ENCODE measurements at regions not wholly inside any gene's neighbourhood (a gene's known extent, or its start where the extent isn't known, plus 50 kb on each side); places are given as distances from the start of the nearest gene placed in this dataset.

DNA sequence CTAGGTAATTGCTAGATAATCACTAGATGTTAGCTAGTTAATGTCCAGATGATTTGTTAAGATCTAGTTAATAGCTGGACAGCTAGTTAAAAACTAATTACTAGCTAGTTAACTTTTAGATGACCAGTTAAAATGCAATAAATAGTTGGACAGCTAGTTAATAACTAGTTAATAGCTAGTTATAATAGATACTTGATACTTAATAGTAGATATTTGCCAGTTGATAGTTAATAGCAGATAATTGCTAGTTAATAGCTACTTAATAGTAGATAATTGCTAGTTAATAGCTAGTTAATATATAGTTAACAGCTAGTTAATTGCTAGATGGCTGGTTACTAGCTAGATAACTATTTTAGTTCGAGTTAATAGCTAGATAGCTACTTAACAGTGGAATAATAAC lies 631.4 kb upstream of the CT83 start:
- Histone ChIP-seq H3K36me3 (ENCODE audit: insufficient read depth, low read length) (no peaks in the 10 kb centered on the region), H3K27me3 (ENCODE audit: insufficient read depth, low read length) (no peaks in the 10 kb centered on the region), H3K27ac (ENCODE audit: low read depth, low read length) (no peak overlapping the region), H3K4me1 (ENCODE audit: insufficient read depth, low read length) (no peaks in the 10 kb centered on the region), H3K9me3 (ENCODE audit: control insufficient read depth in 1 of 2, low read length in 2 of 2) (no peaks in the 10 kb centered on the region), H3K4me3 (ENCODE audit: low read length in 2 of 2) (no peak overlapping the region)
- no peak for DNase-seq
- Mint-ChIP-seq H3K4me3 (no peak overlapping the region), H3K27me3 (no peaks in the 10 kb centered on the region), H3K4me1 (no peaks in the 10 kb centered on the region), H3K36me3 (no peaks in the 10 kb centered on the region), H3K27ac (no peak overlapping the region), H3K9me3 (peaks cover 0 to 5% (median 0%) of the 10 kb centered on the region in 8 donors)
- ChIA-PET CTCF (ENCODE audit: partially characterized antibody) (no interaction called here), POLR2A (ENCODE audit: partially characterized antibody) (no interaction called here)
- intact Hi-C loops (cut with micrococcal nuclease): no loop called here

DNA sequence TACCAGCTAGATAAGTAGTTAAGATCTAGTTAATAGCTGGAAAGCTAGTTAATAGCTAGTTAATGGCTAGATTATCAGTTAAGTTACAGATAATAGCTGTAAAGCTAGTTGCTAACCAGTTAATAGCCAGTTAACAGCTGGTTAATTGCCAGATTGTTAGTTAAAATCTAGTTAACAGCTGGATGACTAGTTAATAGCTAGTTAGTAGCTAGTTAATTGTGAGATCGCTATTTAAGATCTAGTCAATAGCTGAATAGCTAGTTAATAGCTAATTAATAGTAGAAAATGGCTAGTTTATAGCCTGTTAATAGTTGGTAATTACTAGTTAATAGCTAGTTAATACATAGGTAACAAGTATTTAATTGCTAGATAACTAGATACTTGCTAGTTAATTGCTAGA lies 630.5 kb upstream of the CT83 start:
- intact Hi-C loops (cut with micrococcal nuclease): no loop called here
- Mint-ChIP-seq H3K4me1 (no peaks in the 10 kb centered on the region), H3K27me3 (no peaks in the 10 kb centered on the region), H3K36me3 (no peaks in the 10 kb centered on the region), H3K27ac (no peak overlapping the region), H3K9me3 (peaks cover 0 to 5% (median 0%) of the 10 kb centered on the region in 8 donors), H3K4me3 (no peak overlapping the region)
- Histone ChIP-seq H3K4me1 (ENCODE audit: insufficient read depth, low read length) (no peaks in the 10 kb centered on the region), H3K36me3 (ENCODE audit: insufficient read depth, low read length) (no peaks in the 10 kb centered on the region), H3K27ac (ENCODE audit: low read depth, low read length) (no peak overlapping the region), H3K9me3 (ENCODE audit: control insufficient read depth in 1 of 2, low read length in 2 of 2) (no peaks in the 10 kb centered on the region), H3K27me3 (ENCODE audit: insufficient read depth, low read length) (no peaks in the 10 kb centered on the region), H3K4me3 (ENCODE audit: low read length in 2 of 2) (no peak overlapping the region)
- CTCF ChIA-PET (ENCODE audit: partially characterized antibody): no interaction called here
- POLR2A ChIA-PET (ENCODE audit: partially characterized antibody): no interaction called here
- no peak for DNase-seq

DNA sequence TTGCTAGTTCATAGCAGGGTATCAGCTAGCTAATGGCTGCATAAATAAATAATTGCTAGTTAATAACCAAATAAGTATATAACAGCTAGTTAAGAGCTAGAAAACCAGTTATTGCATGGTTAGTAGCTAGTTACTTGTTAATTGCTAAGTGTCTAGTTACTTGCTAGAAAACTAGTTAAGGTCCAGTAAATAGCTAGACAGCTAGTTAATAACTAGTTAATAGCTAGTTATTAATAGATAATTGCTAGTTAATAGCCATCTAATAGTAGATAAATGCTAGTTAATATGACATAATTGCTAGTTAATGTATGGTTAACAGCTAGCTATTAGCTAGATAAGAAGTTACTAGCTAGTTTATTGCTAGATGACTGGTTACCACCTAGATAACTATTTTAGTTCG lies 629.9 kb upstream of the CT83 start:
- Histone ChIP-seq H3K27me3 (ENCODE audit: insufficient read depth, low read length) (no peaks in the 10 kb centered on the region), H3K4me3 (ENCODE audit: low read length in 2 of 2) (no peak overlapping the region), H3K9me3 (ENCODE audit: control insufficient read depth in 1 of 2, low read length in 2 of 2) (no peaks in the 10 kb centered on the region), H3K4me1 (ENCODE audit: insufficient read depth, low read length) (no peaks in the 10 kb centered on the region), H3K36me3 (ENCODE audit: insufficient read depth, low read length) (no peaks in the 10 kb centered on the region), H3K27ac (ENCODE audit: low read depth, low read length) (no peak overlapping the region)
- no peaks in the 10 kb centered on the region for H3K36me3 Mint-ChIP-seq
- no peak overlapping the region for H3K4me3 Mint-ChIP-seq
- no peak overlapping the region for H3K27ac Mint-ChIP-seq
- DNase-seq: no peak
- ChIA-PET CTCF (ENCODE audit: partially characterized antibody) (no interaction called here), POLR2A (ENCODE audit: partially characterized antibody) (no interaction called here)
- H3K4me1 Mint-ChIP-seq: no peaks in the 10 kb centered on the region
- peaks cover 0 to 5% (median 0%) of the 10 kb centered on the region in 8 donors for H3K9me3 Mint-ChIP-seq
- no peaks in the 10 kb centered on the region for H3K27me3 Mint-ChIP-seq
- intact Hi-C loops (cut with micrococcal nuclease): no loop called here

DNA sequence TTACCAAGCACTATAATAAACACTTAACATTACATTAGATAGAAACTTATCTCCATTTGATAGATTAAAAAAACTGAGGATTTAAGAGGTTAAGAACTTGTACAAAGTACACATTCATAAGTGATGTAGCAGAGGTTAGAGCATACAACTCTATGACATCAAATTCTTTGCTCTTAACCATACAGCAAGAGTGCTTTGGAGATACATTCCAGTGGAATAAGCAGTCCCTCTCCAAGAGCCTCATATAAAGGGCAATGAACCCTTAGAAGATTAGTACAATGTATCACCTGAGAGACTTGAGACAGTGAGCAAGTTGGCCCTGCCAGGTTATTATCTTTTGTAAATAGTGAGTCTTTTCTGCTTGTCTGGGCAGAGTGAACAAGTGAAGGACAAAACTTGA lies 600.4 kb upstream of the CT83 start:
- Histone ChIP-seq H3K4me1 (ENCODE audit: insufficient read depth, low read length) (no peaks in the 10 kb centered on the region), H3K27me3 (ENCODE audit: insufficient read depth, low read length) (no peaks in the 10 kb centered on the region), H3K36me3 (ENCODE audit: insufficient read depth, low read length) (no peaks in the 10 kb centered on the region), H3K9me3 (ENCODE audit: control insufficient read depth in 1 of 2, low read length in 2 of 2) (no peaks in the 10 kb centered on the region), H3K4me3 (ENCODE audit: low read length in 2 of 2) (no peak overlapping the region), H3K27ac (ENCODE audit: low read depth, low read length) (no peak overlapping the region)
- Mint-ChIP-seq H3K27me3 (no peaks in the 10 kb centered on the region), H3K9me3 (peaks cover 0 to 5% (median 0%) of the 10 kb centered on the region in 8 donors), H3K27ac (no peak overlapping the region), H3K4me3 (no peak overlapping the region), H3K36me3 (no peaks in the 10 kb centered on the region), H3K4me1 (no peaks in the 10 kb centered on the region)
- no peak for DNase-seq
- CTCF ChIA-PET (ENCODE audit: partially characterized antibody): no interaction called here
- intact Hi-C loops (cut with micrococcal nuclease): no loop called here
- POLR2A ChIA-PET (ENCODE audit: partially characterized antibody): no interaction called here

DNA sequence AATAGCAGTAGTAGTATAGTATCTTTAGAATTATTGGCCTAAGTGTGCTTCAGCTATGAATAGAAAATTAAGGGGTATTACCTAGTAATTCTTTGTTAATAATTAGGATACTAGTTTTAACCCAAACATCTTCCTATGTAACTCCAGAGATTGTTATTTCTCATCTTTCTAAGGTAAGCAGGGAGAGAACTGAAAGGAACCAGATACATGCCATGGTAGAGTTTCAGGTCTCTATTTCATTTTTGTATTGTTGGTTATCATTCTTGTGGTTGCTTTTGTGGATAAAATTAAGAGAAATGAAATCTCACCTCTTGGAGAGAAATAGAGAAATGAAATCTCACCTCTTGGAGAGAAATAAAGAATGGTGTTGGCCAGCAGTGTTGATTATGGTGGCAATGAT lies 597.1 kb upstream of the CT83 start:
- ChIA-PET CTCF (ENCODE audit: partially characterized antibody) (no interaction called here), POLR2A (ENCODE audit: partially characterized antibody) (no interaction called here)
- no peaks in the 10 kb centered on the region for H3K36me3 ChIP-seq (ENCODE audit: insufficient read depth, low read length)
- Mint-ChIP-seq H3K27ac (no peak overlapping the region), H3K27me3 (no peaks in the 10 kb centered on the region), H3K4me3 (no peak overlapping the region), H3K36me3 (no peaks in the 10 kb centered on the region), H3K4me1 (no peaks in the 10 kb centered on the region), H3K9me3 (peaks cover 0 to 5% (median 0%) of the 10 kb centered on the region in 8 donors)
- no peaks in the 10 kb centered on the region for H3K9me3 ChIP-seq (ENCODE audit: control insufficient read depth in 1 of 2, low read length in 2 of 2)
- no peak overlapping the region for H3K4me3 ChIP-seq (ENCODE audit: low read length in 2 of 2)
- intact Hi-C loops (cut with micrococcal nuclease): no loop called here
- H3K4me1 ChIP-seq (ENCODE audit: insufficient read depth, low read length): no peaks in the 10 kb centered on the region
- H3K27ac ChIP-seq (ENCODE audit: low read depth, low read length): no peak overlapping the region
- no peak for DNase-seq
- no peaks in the 10 kb centered on the region for H3K27me3 ChIP-seq (ENCODE audit: insufficient read depth, low read length)

DNA sequence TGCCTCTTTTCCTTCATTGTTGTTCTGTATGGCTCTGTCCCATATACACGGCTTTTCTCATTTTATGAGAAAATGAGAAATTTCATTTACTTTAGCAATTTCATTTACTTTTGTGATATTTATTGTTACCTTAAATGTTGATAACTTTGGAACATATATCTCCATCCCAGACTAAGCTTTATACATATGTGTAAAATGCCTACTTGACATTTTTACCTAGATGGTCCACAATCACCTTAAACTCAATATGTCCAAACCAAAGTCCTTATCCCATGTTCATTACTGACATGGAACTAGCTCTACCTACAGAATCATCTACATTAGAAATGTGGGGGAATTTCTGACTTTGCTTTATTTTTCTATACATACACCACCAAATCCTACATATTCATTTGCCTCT lies 590.5 kb upstream of the CT83 start:
- Mint-ChIP-seq H3K4me3 (peak overlapping the region in 1 of 8 donors; percentile 70), H3K9me3 (peaks cover 0 to 16% (median 5%) of the 10 kb centered on the region in 8 donors), H3K27me3 (no peaks in the 10 kb centered on the region), H3K4me1 (no peaks in the 10 kb centered on the region), H3K36me3 (no peaks in the 10 kb centered on the region), H3K27ac (no peak overlapping the region)
- Histone ChIP-seq H3K4me1 (ENCODE audit: insufficient read depth, low read length) (no peaks in the 10 kb centered on the region), H3K4me3 (ENCODE audit: low read length in 2 of 2) (no peak overlapping the region), H3K27me3 (ENCODE audit: insufficient read depth, low read length) (no peaks in the 10 kb centered on the region), H3K9me3 (ENCODE audit: control insufficient read depth in 1 of 2, low read length in 2 of 2) (no peaks in the 10 kb centered on the region), H3K27ac (ENCODE audit: low read depth, low read length) (no peak overlapping the region), H3K36me3 (ENCODE audit: insufficient read depth, low read length) (no peaks in the 10 kb centered on the region)
- DNase-seq: no peak
- ChIA-PET CTCF (ENCODE audit: partially characterized antibody) (no interaction called here), POLR2A (ENCODE audit: partially characterized antibody) (no interaction called here)
- intact Hi-C loops (cut with micrococcal nuclease): no loop called here

DNA sequence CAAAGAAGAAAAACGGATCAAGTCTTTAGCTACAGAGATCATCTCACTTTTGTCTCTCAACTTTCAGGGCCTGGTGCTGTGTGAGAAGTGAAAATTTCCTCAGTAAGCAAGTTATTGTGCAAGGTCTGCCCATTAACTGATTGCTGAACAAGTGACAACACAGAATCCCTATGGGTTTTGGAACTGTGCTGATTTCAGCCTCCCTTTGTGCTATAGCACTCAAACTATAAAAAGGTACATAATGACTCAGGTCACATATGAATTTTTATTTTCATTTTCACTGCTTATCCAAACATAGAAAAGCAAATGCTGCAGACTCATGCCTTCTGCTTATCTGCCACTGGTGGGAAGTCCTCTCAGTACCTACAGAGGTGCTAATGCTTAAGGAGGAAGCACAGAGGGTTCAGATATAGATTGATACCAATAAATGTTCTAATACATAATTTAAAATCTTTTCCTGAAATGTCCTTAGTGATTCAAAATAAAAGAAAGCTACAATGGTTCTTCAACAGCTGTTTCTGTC lies 576.2 kb upstream of the CT83 start:
- intact Hi-C loops (cut with micrococcal nuclease): no loop called here
- POLR2A ChIA-PET (ENCODE audit: partially characterized antibody): no interaction called here
- Histone ChIP-seq H3K4me1 (ENCODE audit: insufficient read depth, low read length) (no peaks in the 10 kb centered on the region), H3K9me3 (ENCODE audit: control insufficient read depth in 1 of 2, low read length in 2 of 2) (no peaks in the 10 kb centered on the region), H3K27me3 (ENCODE audit: insufficient read depth, low read length) (no peaks in the 10 kb centered on the region), H3K36me3 (ENCODE audit: insufficient read depth, low read length) (no peaks in the 10 kb centered on the region), H3K4me3 (ENCODE audit: low read length in 2 of 2) (no peak overlapping the region), H3K27ac (ENCODE audit: low read depth, low read length) (no peak overlapping the region)
- Mint-ChIP-seq H3K27ac (no peak overlapping the region), H3K4me3 (no peak overlapping the region), H3K4me1 (no peaks in the 10 kb centered on the region), H3K27me3 (no peaks in the 10 kb centered on the region), H3K9me3 (peaks cover 0 to 13% (median 3%) of the 10 kb centered on the region in 8 donors), H3K36me3 (no peaks in the 10 kb centered on the region)
- DNase-seq: no peak
- CTCF ChIA-PET (ENCODE audit: partially characterized antibody): no interaction called here

DNA sequence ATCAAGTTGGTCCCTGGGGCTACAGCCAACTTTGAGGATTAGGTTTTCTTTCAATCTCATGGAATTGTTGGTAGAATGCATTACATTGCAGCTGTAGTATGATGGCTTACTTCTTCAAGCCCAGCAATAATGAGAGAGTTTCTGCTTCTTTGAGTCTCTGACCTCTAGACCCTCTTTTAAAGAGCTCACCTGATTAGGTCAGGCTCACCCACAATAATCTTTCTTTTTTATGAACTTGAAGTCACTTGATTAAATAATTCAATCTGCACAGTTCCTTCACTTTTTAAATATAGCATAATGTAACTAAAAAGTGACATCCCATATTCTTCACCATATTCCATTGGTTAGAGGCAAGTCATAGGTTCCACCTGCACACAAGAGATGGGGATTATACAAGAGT lies 547.5 kb upstream of the CT83 start:
- no peak overlapping the region for H3K27ac Mint-ChIP-seq
- Histone ChIP-seq H3K27ac (ENCODE audit: low read depth, low read length) (no peak overlapping the region), H3K36me3 (ENCODE audit: insufficient read depth, low read length) (no peaks in the 10 kb centered on the region), H3K9me3 (ENCODE audit: control insufficient read depth in 1 of 2, low read length in 2 of 2) (no peaks in the 10 kb centered on the region), H3K27me3 (ENCODE audit: insufficient read depth, low read length) (no peaks in the 10 kb centered on the region), H3K4me3 (ENCODE audit: low read length in 2 of 2) (no peak overlapping the region), H3K4me1 (ENCODE audit: insufficient read depth, low read length) (no peaks in the 10 kb centered on the region)
- no peak for DNase-seq
- ChIA-PET CTCF (ENCODE audit: partially characterized antibody) (no interaction called here), POLR2A (ENCODE audit: partially characterized antibody) (no interaction called here)
- intact Hi-C loops (cut with micrococcal nuclease): no loop called here
- peaks cover 0 to 8% (median 1%) of the 10 kb centered on the region in 8 donors for H3K9me3 Mint-ChIP-seq
- H3K4me3 Mint-ChIP-seq: no peak overlapping the region
- no peaks in the 10 kb centered on the region for H3K36me3 Mint-ChIP-seq
- H3K4me1 Mint-ChIP-seq: no peaks in the 10 kb centered on the region
- H3K27me3 Mint-ChIP-seq: no peaks in the 10 kb centered on the region
